HEK293 (cell line): ENCODE measurements at regions not wholly inside any gene's neighbourhood (a gene's known extent, or its start where the extent isn't known, plus 50 kb on each side); places are given as distances from the start of the nearest gene placed in this dataset.
"Not testable (repeated sequence)": the region's sequence is repeated elsewhere in the genome, so short reads cannot be mapped to it uniquely, and the experiment has no call there.

Experiments used
- CTCF ChIA-PET: fragments of 350-600 bp; formaldehyde crosslinking; extraction: SDS; loops from one replicate; lab custom pipeline; 2021; ENCODE audit warnings: antibody characterized with exemption; lab: Yijun Ruan, JAX
- POLR2A ChIA-PET: fragments of 300-600 bp; formaldehyde crosslinking; extraction: SDS; loops from one replicate; lab custom pipeline; 2020; ENCODE audit warnings: antibody characterized with exemption, inconsistent platforms; lab: Yijun Ruan, JAX
- H3K27ac ChIP-seq: fragments of 200-500 bp; sonication (Bioruptor generic); 2 replicates; pipeline ENCODE4 v1.5.1; 2014; ENCODE audit warnings: low read depth, low read length, control low read depth, inconsistent platforms; ENCODE audit errors: extremely low read depth
- H3K36me3 ChIP-seq, 2 experiments: fragments of 200-500 bp in 1 of 2; sonication (Bioruptor generic) in 1 of 2; 1 replicate in 1 of 2; 2 replicates in 1 of 2; pipeline ENCODE4 v1.5.1; 2014 to 2017; ENCODE audit warnings: inconsistent platforms in 2 of 2, low read length in 2 of 2; ENCODE audit not compliant: control insufficient read depth in 2 of 2, insufficient read depth in 1 of 2
- H3K4me1 ChIP-seq: fragments of 200-500 bp; sonication (Bioruptor generic); 2 replicates; pipeline ENCODE4 v1.5.1; 2014; ENCODE audit warnings: mild to moderate bottlenecking, low read length, inconsistent platforms; ENCODE audit not compliant: control insufficient read depth, insufficient read depth
- H3K4me3 ChIP-seq: 2 replicates; pipeline ENCODE4 v1.5.1; 2011; ENCODE audit warnings: low read depth, mild to moderate bottlenecking, control low read depth, low read length, moderate library complexity
- H3K9me3 ChIP-seq: fragments of 200-500 bp; sonication (Bioruptor generic); 2 replicates; pipeline ENCODE4 v1.5.1; 2014; ENCODE audit warnings: low read depth, low read length, inconsistent platforms; ENCODE audit not compliant: control insufficient read depth, insufficient read depth
- FEZF1 ChIP-seq: fragments of 450-650 bp; formaldehyde crosslinking; IDR thresholded peaks from 2 replicates; pipeline ENCODE4 v1.5.1; 2016; ENCODE audit warnings: missing biosample characterization, missing genetic modification characterization
- INSM2 ChIP-seq: fragments of 450-650 bp; formaldehyde crosslinking; IDR thresholded peaks from 2 replicates; pipeline ENCODE4 v1.5.1; 2016; ENCODE audit warnings: missing biosample characterization, missing genetic modification characterization
- PBX3 ChIP-seq: sonication (generic); formaldehyde crosslinking; IDR thresholded peaks from 2 replicates; pipeline ENCODE4 v1.8.1; 2022; ENCODE audit warnings: mild to moderate bottlenecking, moderate library complexity, missing genetic modification reagents
- TCF7L2 ChIP-seq: IDR thresholded peaks from 2 replicates; pipeline ENCODE4 v1.6.1; 2011; ENCODE audit warnings: low read depth, mild to moderate bottlenecking, inconsistent platforms, low read length, moderate library complexity, borderline replicate concordance
- ZEB2 ChIP-seq: fragments of 450-650 bp; formaldehyde crosslinking; IDR thresholded peaks from 2 replicates; pipeline ENCODE4 v1.5.1; 2016; ENCODE audit warnings: missing biosample characterization, missing genetic modification characterization
- ZNF114 ChIP-seq: fragments of 450-650 bp; formaldehyde crosslinking; IDR thresholded peaks from 2 replicates; pipeline ENCODE4 v1.5.0; 2017; ENCODE audit warnings: missing biosample characterization, missing genetic modification characterization
- ZNF175 ChIP-seq: fragments of 450-650 bp; formaldehyde crosslinking; IDR thresholded peaks from 2 replicates; pipeline ENCODE4 v1.5.1; 2016; ENCODE audit warnings: missing biosample characterization, missing genetic modification characterization
- ZNF202 ChIP-seq: fragments of 450-650 bp; formaldehyde crosslinking; IDR thresholded peaks from 2 replicates; pipeline ENCODE4 v1.5.1; 2016; ENCODE audit warnings: missing biosample characterization, missing genetic modification characterization, borderline replicate concordance
- ZNF362 ChIP-seq: fragments of 450-650 bp; formaldehyde crosslinking; IDR thresholded peaks from 2 replicates; pipeline ENCODE4 v1.5.1; 2016; ENCODE audit warnings: missing biosample characterization, missing genetic modification characterization
- ZNF366 ChIP-seq: fragments of 450-650 bp; formaldehyde crosslinking; conservative IDR thresholded peaks from 2 replicates; pipeline ENCODE4 v1.5.1; 2016; ENCODE audit warnings: missing biosample characterization, missing genetic modification characterization
- ZNF394 ChIP-seq: fragments of 450-650 bp; formaldehyde crosslinking; IDR thresholded peaks from 2 replicates; pipeline ENCODE4 v1.5.1; 2016; ENCODE audit warnings: missing biosample characterization, missing genetic modification characterization, mild to moderate bottlenecking, moderate library complexity, borderline replicate concordance
- ZNF596 ChIP-seq: fragments of 450-650 bp; IDR thresholded peaks from 2 replicates; pipeline ENCODE4 v1.5.0; 2018; ENCODE audit warnings: missing biosample characterization, mild to moderate bottlenecking, missing genetic modification characterization, moderate library complexity
- ZNF639 ChIP-seq: fragments of 450-650 bp; formaldehyde crosslinking; IDR thresholded peaks from 2 replicates; pipeline ENCODE4 v1.5.1; 2016; ENCODE audit warnings: missing biosample characterization, missing genetic modification characterization
- ZNF645 ChIP-seq: fragments of 450-650 bp; formaldehyde crosslinking; IDR thresholded peaks from 2 replicates; pipeline ENCODE4; 2016; ENCODE audit warnings: missing biosample characterization, missing genetic modification characterization
- ZNF777 ChIP-seq: fragments of 450-650 bp; formaldehyde crosslinking; IDR thresholded peaks from 2 replicates; pipeline ENCODE4 v1.5.1; 2017; ENCODE audit warnings: missing biosample characterization, missing genetic modification characterization, borderline replicate concordance
- ZNF792 ChIP-seq: fragments of 450-650 bp; formaldehyde crosslinking; IDR thresholded peaks from 2 replicates; pipeline ENCODE4 v1.5.1; 2016; ENCODE audit warnings: missing biosample characterization, missing genetic modification characterization

GRCh38 chr18:76013057-76013456 lies 482.0 kb downstream of the ZNF516 start:
- POLR2A ChIA-PET = no interaction called here
- no peaks in the 10 kb centered on the region for H3K4me1 ChIP-seq
- no peaks in the 10 kb centered on the region; the same call in 1 of the 2 replicates for H3K9me3 ChIP-seq
- no peak overlapping the region for H3K27ac ChIP-seq
- CTCF ChIA-PET = no interaction called here
- H3K36me3 ChIP-seq = no peaks in the 10 kb centered on the region
- no peak for TF ChIP-seq ZNF175 (tag by site-specific recombination)
- TF ChIP-seq INSM2 (tag by site-specific recombination) = no peak
- H3K4me3 ChIP-seq = no peak overlapping the region

- no peaks in the 10 kb centered on the region for H3K9me3 ChIP-seq
- H3K36me3 ChIP-seq = no peaks in the 10 kb centered on the region
- POLR2A ChIA-PET = no interaction called here
- TF ChIP-seq ZNF596 (tag by site-specific recombination) (no peak), ZEB2 (tag by site-specific recombination) (no peak), ZNF645 (no peak), TCF7L2 (no peak), ZNF366 (no peak), ZNF202 (tag by site-specific recombination) (no peak), PBX3 (CRISPR knock-in tag) (no peak), ZNF777 (no peak), ZNF639 (tag by site-specific recombination) (no peak), ZNF792 (tag by site-specific recombination) (no peak), ZNF394 (tag by site-specific recombination) (no peak), FEZF1 (tag by site-specific recombination) (no peak), ZNF114 (tag by site-specific recombination) (no peak), ZNF362 (tag by site-specific recombination) (no peak)
- CTCF ChIA-PET = no interaction called here
- no peak overlapping the region for H3K27ac ChIP-seq
- H3K4me1 ChIP-seq = no peaks in the 10 kb centered on the region
- no peak overlapping the region for H3K4me3 ChIP-seq
Measured at GRCh38 chr18:76005632-76006208, 489.3 kb downstream of the ZNF516 start.

GRCh38 chr18:75987913-75988312 lies 507.1 kb downstream of the ZNF516 start:
- H3K4me3 ChIP-seq, H3K36me3 ChIP-seq, H3K27ac ChIP-seq, CTCF ChIA-PET, POLR2A ChIA-PET, H3K9me3 ChIP-seq, H3K4me1 ChIP-seq: not testable (repeated sequence)
